ENCODE measurements at regions not wholly inside any gene's neighbourhood (a gene's known extent, or its start where the extent isn't known, plus 50 kb on each side); places are given as distances from the start of the nearest gene placed in this dataset.

GRCh38 chr13:104085611-104086010 is 1019.4 kb upstream of the SLC10A2 start:
- H3K9ac ChIP-seq (ENCODE audit: low read length in 2 of 2): no peak overlapping the region
- H3K27ac ChIP-seq (ENCODE audit: low read length): no peak overlapping the region
- no peak overlapping the region for H3K4me3 ChIP-seq (ENCODE audit: low read length in 2 of 2)
- H3K36me3 ChIP-seq (ENCODE audit: control insufficient read depth in 2 of 2, insufficient read depth in 2 of 2, low read length in 2 of 2): no peaks in the 10 kb centered on the region
- no peaks in the 10 kb centered on the region for H3K9me3 ChIP-seq (ENCODE audit: control insufficient read depth in 2 of 2, low read length in 2 of 2)
- H3K4me1 ChIP-seq (ENCODE audit: control insufficient read depth, insufficient read depth, low read length): no peaks in the 10 kb centered on the region
- H3K27me3 ChIP-seq (ENCODE audit: control insufficient read depth in 1 of 2, insufficient read depth in 2 of 2, low read length in 2 of 2): no peaks in the 10 kb centered on the region

- H3K4me3 ChIP-seq (ENCODE audit: low read length in 2 of 2): no peak overlapping the region
- H3K9ac ChIP-seq (ENCODE audit: low read length in 2 of 2): no peak overlapping the region
- no peaks in the 10 kb centered on the region for H3K9me3 ChIP-seq (ENCODE audit: control insufficient read depth in 2 of 2, low read length in 2 of 2)
- H3K36me3 ChIP-seq (ENCODE audit: control insufficient read depth in 2 of 2, insufficient read depth in 2 of 2, low read length in 2 of 2): no peaks in the 10 kb centered on the region
- H3K4me1 ChIP-seq (ENCODE audit: control insufficient read depth, insufficient read depth, low read length): no peaks in the 10 kb centered on the region
- H3K27ac ChIP-seq (ENCODE audit: low read length): no peak overlapping the region
- H3K27me3 ChIP-seq (ENCODE audit: control insufficient read depth in 1 of 2, insufficient read depth in 2 of 2, low read length in 2 of 2): no peaks in the 10 kb centered on the region
These were observed 1008.1 kb upstream of the SLC10A2 start for GRCh38 chr13:104074326-104074725.

- Histone ChIP-seq H3K27ac (ENCODE audit: low read length) (no peak overlapping the region), H3K27me3 (ENCODE audit: control insufficient read depth in 1 of 2, insufficient read depth in 2 of 2, low read length in 2 of 2) (no peaks in the 10 kb centered on the region), H3K36me3 (ENCODE audit: control insufficient read depth in 2 of 2, insufficient read depth in 2 of 2, low read length in 2 of 2) (no peaks in the 10 kb centered on the region), H3K9me3 (ENCODE audit: control insufficient read depth in 2 of 2, low read length in 2 of 2) (no peaks in the 10 kb centered on the region), H3K9ac (ENCODE audit: low read length in 2 of 2) (no peak overlapping the region), H3K4me3 (ENCODE audit: low read length in 2 of 2) (no peak overlapping the region), H3K4me1 (ENCODE audit: control insufficient read depth, insufficient read depth, low read length) (no peaks in the 10 kb centered on the region)
These were observed 1005.6 kb upstream of the SLC10A2 start for GRCh38 chr13:104071806-104072205.

- no peak overlapping the region for H3K4me3 ChIP-seq (ENCODE audit: low read length in 2 of 2)
- no peak overlapping the region for H3K27ac ChIP-seq (ENCODE audit: low read length)
- H3K4me1 ChIP-seq (ENCODE audit: control insufficient read depth, insufficient read depth, low read length): no peaks in the 10 kb centered on the region
- H3K36me3 ChIP-seq (ENCODE audit: control insufficient read depth in 2 of 2, insufficient read depth in 2 of 2, low read length in 2 of 2): no peaks in the 10 kb centered on the region
- no peaks in the 10 kb centered on the region for H3K27me3 ChIP-seq (ENCODE audit: control insufficient read depth in 1 of 2, insufficient read depth in 2 of 2, low read length in 2 of 2)
- peaks cover 0 to 3% of the 10 kb centered on the region in 2 donors for H3K9me3 ChIP-seq (ENCODE audit: control insufficient read depth in 2 of 2, low read length in 2 of 2)
- H3K9ac ChIP-seq (ENCODE audit: low read length in 2 of 2): no peak overlapping the region
These were observed 999.1 kb upstream of the SLC10A2 start for GRCh38 chr13:104065328-104065727.

- Histone ChIP-seq H3K27me3 (ENCODE audit: control insufficient read depth in 1 of 2, insufficient read depth in 2 of 2, low read length in 2 of 2) (no peaks in the 10 kb centered on the region), H3K9ac (ENCODE audit: low read length in 2 of 2) (no peak overlapping the region), H3K4me3 (ENCODE audit: low read length in 2 of 2) (no peak overlapping the region), H3K36me3 (ENCODE audit: control insufficient read depth in 2 of 2, insufficient read depth in 2 of 2, low read length in 2 of 2) (no peaks in the 10 kb centered on the region), H3K27ac (ENCODE audit: low read length) (no peak overlapping the region), H3K9me3 (ENCODE audit: control insufficient read depth in 2 of 2, low read length in 2 of 2) (no peaks in the 10 kb centered on the region), H3K4me1 (ENCODE audit: control insufficient read depth, insufficient read depth, low read length) (no peaks in the 10 kb centered on the region)
These were observed 991.6 kb upstream of the SLC10A2 start for GRCh38 chr13:104057861-104058260.

GRCh38 chr13:104045907-104046306 is 979.7 kb upstream of the SLC10A2 start:
- H3K36me3 ChIP-seq (ENCODE audit: control insufficient read depth in 2 of 2, insufficient read depth in 2 of 2, low read length in 2 of 2): no peaks in the 10 kb centered on the region
- no peaks in the 10 kb centered on the region for H3K9me3 ChIP-seq (ENCODE audit: control insufficient read depth in 2 of 2, low read length in 2 of 2)
- no peak overlapping the region for H3K27ac ChIP-seq (ENCODE audit: low read length)
- no peaks in the 10 kb centered on the region for H3K4me1 ChIP-seq (ENCODE audit: control insufficient read depth, insufficient read depth, low read length)
- no peaks in the 10 kb centered on the region for H3K27me3 ChIP-seq (ENCODE audit: control insufficient read depth in 1 of 2, insufficient read depth in 2 of 2, low read length in 2 of 2)
- H3K9ac ChIP-seq (ENCODE audit: low read length in 2 of 2): no peak overlapping the region
- no peak overlapping the region for H3K4me3 ChIP-seq (ENCODE audit: low read length in 2 of 2)

GRCh38 chr13:104043184-104043583 is 977.0 kb upstream of the SLC10A2 start:
- Histone ChIP-seq H3K4me1 (ENCODE audit: control insufficient read depth, insufficient read depth, low read length) (no peaks in the 10 kb centered on the region), H3K27me3 (ENCODE audit: control insufficient read depth in 1 of 2, insufficient read depth in 2 of 2, low read length in 2 of 2) (no peaks in the 10 kb centered on the region), H3K27ac (ENCODE audit: low read length) (no peak overlapping the region), H3K9ac (ENCODE audit: low read length in 2 of 2) (no peak overlapping the region), H3K4me3 (ENCODE audit: low read length in 2 of 2) (no peak overlapping the region), H3K9me3 (ENCODE audit: control insufficient read depth in 2 of 2, low read length in 2 of 2) (no peaks in the 10 kb centered on the region), H3K36me3 (ENCODE audit: control insufficient read depth in 2 of 2, insufficient read depth in 2 of 2, low read length in 2 of 2) (no peaks in the 10 kb centered on the region)

GRCh38 chr13:104034891-104035290 is 968.7 kb upstream of the SLC10A2 start:
- Histone ChIP-seq H3K9ac (ENCODE audit: low read length in 2 of 2) (no peak overlapping the region), H3K36me3 (ENCODE audit: control insufficient read depth in 2 of 2, insufficient read depth in 2 of 2, low read length in 2 of 2) (no peaks in the 10 kb centered on the region), H3K27me3 (ENCODE audit: control insufficient read depth in 1 of 2, insufficient read depth in 2 of 2, low read length in 2 of 2) (no peaks in the 10 kb centered on the region), H3K4me1 (ENCODE audit: control insufficient read depth, insufficient read depth, low read length) (no peaks in the 10 kb centered on the region), H3K27ac (ENCODE audit: low read length) (no peak overlapping the region), H3K9me3 (ENCODE audit: control insufficient read depth in 2 of 2, low read length in 2 of 2) (no peaks in the 10 kb centered on the region), H3K4me3 (ENCODE audit: low read length in 2 of 2) (no peak overlapping the region)

- no peaks in the 10 kb centered on the region for H3K9me3 ChIP-seq (ENCODE audit: control insufficient read depth in 2 of 2, low read length in 2 of 2)
- H3K4me1 ChIP-seq (ENCODE audit: control insufficient read depth, insufficient read depth, low read length): no peaks in the 10 kb centered on the region
- no peaks in the 10 kb centered on the region for H3K36me3 ChIP-seq (ENCODE audit: control insufficient read depth in 2 of 2, insufficient read depth in 2 of 2, low read length in 2 of 2)
- no peak overlapping the region for H3K4me3 ChIP-seq (ENCODE audit: low read length in 2 of 2)
- no peaks in the 10 kb centered on the region for H3K27me3 ChIP-seq (ENCODE audit: control insufficient read depth in 1 of 2, insufficient read depth in 2 of 2, low read length in 2 of 2)
- no peak overlapping the region for H3K27ac ChIP-seq (ENCODE audit: low read length)
- H3K9ac ChIP-seq (ENCODE audit: low read length in 2 of 2): no peak overlapping the region
These were observed 959.1 kb upstream of the SLC10A2 start for GRCh38 chr13:104025303-104025702.

GRCh38 chr13:104024416-104025170 is 958.4 kb upstream of the SLC10A2 start:
- Histone ChIP-seq H3K4me1 (ENCODE audit: control insufficient read depth, insufficient read depth, low read length) (no peaks in the 10 kb centered on the region), H3K9me3 (ENCODE audit: control insufficient read depth in 2 of 2, low read length in 2 of 2) (no peaks in the 10 kb centered on the region), H3K27me3 (ENCODE audit: control insufficient read depth in 1 of 2, insufficient read depth in 2 of 2, low read length in 2 of 2) (no peaks in the 10 kb centered on the region), H3K4me3 (ENCODE audit: low read length in 2 of 2) (no peak overlapping the region), H3K36me3 (ENCODE audit: control insufficient read depth in 2 of 2, insufficient read depth in 2 of 2, low read length in 2 of 2) (no peaks in the 10 kb centered on the region), H3K9ac (ENCODE audit: low read length in 2 of 2) (no peak overlapping the region), H3K27ac (ENCODE audit: low read length) (no peak overlapping the region)

- no peaks in the 10 kb centered on the region for H3K9me3 ChIP-seq (ENCODE audit: control insufficient read depth in 2 of 2, low read length in 2 of 2)
- H3K27ac ChIP-seq (ENCODE audit: low read length): no peak overlapping the region
- no peaks in the 10 kb centered on the region for H3K36me3 ChIP-seq (ENCODE audit: control insufficient read depth in 2 of 2, insufficient read depth in 2 of 2, low read length in 2 of 2)
- no peaks in the 10 kb centered on the region for H3K4me1 ChIP-seq (ENCODE audit: control insufficient read depth, insufficient read depth, low read length)
- no peak overlapping the region for H3K4me3 ChIP-seq (ENCODE audit: low read length in 2 of 2)
- no peaks in the 10 kb centered on the region for H3K27me3 ChIP-seq (ENCODE audit: control insufficient read depth in 1 of 2, insufficient read depth in 2 of 2, low read length in 2 of 2)
- no peak overlapping the region for H3K9ac ChIP-seq (ENCODE audit: low read length in 2 of 2)
These were observed 955.7 kb upstream of the SLC10A2 start for GRCh38 chr13:104021806-104022397.
